SK-N-SH (cell line): ENCODE measurements at regions not wholly inside any gene's neighbourhood (a gene's known extent, or its start where the extent isn't known, plus 50 kb on each side); places are given as distances from the start of the nearest gene placed in this dataset.

Source experiments
- CTCF ChIP-seq: fragments of 200-600 bp; sonication (generic); IDR thresholded peaks from 2 replicates; pipeline ENCODE4 v1.6.1; 2017; ENCODE audit warnings: antibody characterized with exemption, mild to moderate bottlenecking, moderate library complexity
- EZH2phosphoT487 ChIP-seq: fragments of 200-600 bp; sonication (generic); IDR thresholded peaks from 2 replicates; pipeline ENCODE4 v1.6.1; 2017; ENCODE audit warnings: low read depth, mixed run types, mild to moderate bottlenecking, antibody characterized with exemption, moderate library complexity, borderline replicate concordance
- GATA2 ChIP-seq: sonication (generic); formaldehyde crosslinking; IDR thresholded peaks from 2 replicates; pipeline ENCODE4 v1.5.0; 2020; ENCODE audit warnings: mild to moderate bottlenecking, missing genetic modification reagents
- MAX ChIP-seq: IDR thresholded peaks from 2 replicates; pipeline ENCODE4 v1.4.0; 2012; ENCODE audit warnings: low read depth
- MXI1 ChIP-seq: IDR thresholded peaks from 2 replicates; pipeline ENCODE4 v1.6.1; 2012; ENCODE audit warnings: mild to moderate bottlenecking, low read depth, low read length, improper control_type of control experiment
- RAD21 ChIP-seq: IDR thresholded peaks from 2 replicates; pipeline ENCODE4 v1.6.1; 2012; ENCODE audit warnings: mild to moderate bottlenecking, low read length
- TCF12 ChIP-seq: IDR thresholded peaks from 2 replicates; pipeline ENCODE4 v1.4.0; 2012
- USF1 ChIP-seq: IDR thresholded peaks from 2 replicates; pipeline ENCODE4 v1.4.0; 2012; ENCODE audit warnings: low read depth, borderline replicate concordance

- no peak for TF ChIP-seq MXI1
- TF ChIP-seq CTCF, result no peak
- no peak for TF ChIP-seq EZH2phosphoT487
- TF ChIP-seq RAD21, result no peak
- TF ChIP-seq GATA2, result no peak
- no peak for TF ChIP-seq MAX
- no peak for TF ChIP-seq TCF12
- TF ChIP-seq USF1, result no peak
Observed at GRCh38 chr2:4951368-4951767, 740.8 kb upstream of the SOX11 start.
